Natural killer cell (primary cell): ENCODE measurements at regions not wholly inside any gene's neighbourhood (a gene's known extent, or its start where the extent isn't known, plus 50 kb on each side); places are given as distances from the start of the nearest gene placed in this dataset.

Experiments
- ATAC-seq, 3 donors: fragments of 150-1000 bp in 2 of 3; fragments of 200-7000 bp in 1 of 3; cut with Tn5 transposase; 1 replicate in 1 of 3; 2 replicates in 2 of 3; pipeline ENCODE4 v1.10.0; 2021; ENCODE audit warnings: mild to moderate bottlenecking in 2 of 3, moderate library complexity in 2 of 3
- DNase-seq, 2 donors: peaks; one replicate each; pipeline versions ENCODE4 v3.0.0 to v3.0.0-alpha.2; 2013 to 2021; ENCODE audit warnings: mixed read lengths in 1 of 2
- H3K27ac ChIP-seq: one replicate; pipeline ENCODE4 v1.5.1; 2013; ENCODE audit warnings: mild to moderate bottlenecking, low read length
- H3K27me3 ChIP-seq: one replicate; pipeline ENCODE4 v1.6.1; 2013; ENCODE audit warnings: low read length; ENCODE audit not compliant: control insufficient read depth, insufficient read depth
- H3K36me3 ChIP-seq: one replicate; pipeline ENCODE4 v1.6.1; 2013; ENCODE audit warnings: low read length; ENCODE audit not compliant: control insufficient read depth, insufficient read depth
- H3K4me1 ChIP-seq: one replicate; pipeline ENCODE4 v1.6.1; 2013; ENCODE audit warnings: low read length; ENCODE audit not compliant: control insufficient read depth, insufficient read depth
- H3K4me3 ChIP-seq: one replicate; pipeline ENCODE4 v1.5.1; 2013; ENCODE audit warnings: low read length
- H3K9me3 ChIP-seq: one replicate; pipeline ENCODE4 v1.6.1; 2013; ENCODE audit warnings: low read length; ENCODE audit not compliant: control insufficient read depth, insufficient read depth
- H3K27ac Mint-ChIP-seq, 2 donors: one replicate each; pipeline ENCODE4 v1.8.0; 2022; ENCODE audit warnings: mild to moderate bottlenecking in 2 of 2, mixed read lengths in 2 of 2, moderate library complexity in 1 of 2
- H3K27me3 Mint-ChIP-seq, 2 donors: one replicate each; pipeline ENCODE4 v1.8.0; 2022; ENCODE audit warnings: low read depth in 2 of 2, mixed read lengths in 2 of 2
- H3K36me3 Mint-ChIP-seq: one replicate; pipeline ENCODE4 v1.8.0; 2022; ENCODE audit warnings: mixed read lengths
- H3K4me1 Mint-ChIP-seq, 2 donors: one replicate each; pipeline ENCODE4 v1.8.0; 2022; ENCODE audit warnings: mixed read lengths in 2 of 2
- H3K4me3 Mint-ChIP-seq: one replicate; pipeline ENCODE4 v1.8.0; 2022; ENCODE audit warnings: mild to moderate bottlenecking, moderate library complexity, mixed read lengths
- H3K9me3 Mint-ChIP-seq, 2 donors: one replicate each; pipeline ENCODE4 v1.8.0; 2022; ENCODE audit warnings: mixed read lengths in 2 of 2
- CTCF ChIP-seq: fragments of 200-600 bp; IDR thresholded peaks from one replicate; pipeline ENCODE4 v1.8.0; 2022; ENCODE audit warnings: antibody characterized with exemption
- WGBS: methylation state at CpG from one replicate; pipeline ENCODE4 v1.1.7; 2013; ENCODE audit warnings: missing lambda C conversion rate; ENCODE audit not compliant: insufficient coverage; 5-methylcytosine and 5-hydroxymethylcytosine counted together
- intact Hi-C: fragments of 100-400 bp; cut with micrococcal nuclease; formaldehyde crosslinking; loops from one replicate; pipeline ENCODE4 v1.14.2; 2022

- no peak for DNase-seq
- Histone ChIP-seq H3K9me3 (no peaks in the 10 kb centered on the region), H3K4me1 (no peaks in the 10 kb centered on the region), H3K36me3 (no peaks in the 10 kb centered on the region), H3K27ac (no peak overlapping the region), H3K4me3 (no peak overlapping the region), H3K27me3 (no peaks in the 10 kb centered on the region)
- 75% methylated on average over 3 of the region's 5 CpGs for WGBS
- no peak for TF ChIP-seq CTCF
- Mint-ChIP-seq H3K9me3 (no peaks in the 10 kb centered on the region), H3K4me1 (no peaks in the 10 kb centered on the region), H3K36me3 (no peaks in the 10 kb centered on the region), H3K27ac (no peak overlapping the region), H3K4me3 (no peak overlapping the region), H3K27me3 (peaks cover 0 to 3% of the 10 kb centered on the region in 2 donors)
- no peak for ATAC-seq
- intact Hi-C loops = no loop called here
These were observed 811.0 kb upstream of the GJE1 start for GRCh38 chr6:141321493-141322347.

- no peak for DNase-seq
- Mint-ChIP-seq H3K4me1 (no peaks in the 10 kb centered on the region), H3K27ac (no peak overlapping the region), H3K4me3 (no peak overlapping the region), H3K27me3 (peaks cover 0 to 5% of the 10 kb centered on the region in 2 donors), H3K9me3 (no peaks in the 10 kb centered on the region), H3K36me3 (no peaks in the 10 kb centered on the region)
- no peaks in the 10 kb centered on the region for H3K36me3 ChIP-seq
- H3K27ac ChIP-seq = no peak overlapping the region
- ATAC-seq = no peak
- H3K27me3 ChIP-seq = no peaks in the 10 kb centered on the region
- no peaks in the 10 kb centered on the region for H3K9me3 ChIP-seq
- no peaks in the 10 kb centered on the region for H3K4me1 ChIP-seq
- intact Hi-C loops = no loop called here
- 94% methylated on average over 4 of the region's 5 CpGs for WGBS
- no peak for TF ChIP-seq CTCF
- no peak overlapping the region for H3K4me3 ChIP-seq
These were observed 816.5 kb upstream of the GJE1 start for GRCh38 chr6:141316236-141316635.

- no peak overlapping the region for H3K27ac Mint-ChIP-seq
- no peak overlapping the region for H3K4me3 Mint-ChIP-seq
- no peaks in the 10 kb centered on the region for H3K36me3 ChIP-seq
- TF ChIP-seq CTCF = no peak
- intact Hi-C loops = no loop called here
- H3K36me3 Mint-ChIP-seq = no peaks in the 10 kb centered on the region
- H3K27me3 Mint-ChIP-seq = peaks cover 0 to 5% of the 10 kb centered on the region in 2 donors
- no peaks in the 10 kb centered on the region for H3K4me1 ChIP-seq
- H3K27ac ChIP-seq = no peak overlapping the region
- no peaks in the 10 kb centered on the region for H3K27me3 ChIP-seq
- no peaks in the 10 kb centered on the region for H3K4me1 Mint-ChIP-seq
- H3K4me3 ChIP-seq = no peak overlapping the region
- H3K9me3 Mint-ChIP-seq = no peaks in the 10 kb centered on the region
- H3K9me3 ChIP-seq = no peaks in the 10 kb centered on the region
- DNase-seq (no peak), ATAC-seq (no peak)
- WGBS = 90% methylated on average over 1 of the region's 1 CpG
These were observed 818.7 kb upstream of the GJE1 start for GRCh38 chr6:141313986-141314385.

- H3K9me3 Mint-ChIP-seq = no peaks in the 10 kb centered on the region
- no peaks in the 10 kb centered on the region for H3K36me3 Mint-ChIP-seq
- H3K27ac ChIP-seq = no peak overlapping the region
- H3K4me1 Mint-ChIP-seq = no peaks in the 10 kb centered on the region
- intact Hi-C loops = loop anchor here (1.0 kb wide), 1 partner anchor 254 kb away; no protein-coding TSS in a partner anchor
- TF ChIP-seq CTCF = no peak
- DNase-seq (peak in 1 of 2 donors; percentile 32), ATAC-seq (peak in 2 of 3 donors; percentile 38 to 67)
- H3K4me3 Mint-ChIP-seq = no peak overlapping the region
- no peak overlapping the region for H3K4me3 ChIP-seq
- H3K9me3 ChIP-seq = no peaks in the 10 kb centered on the region
- no peak overlapping the region for H3K27ac Mint-ChIP-seq
- no peaks in the 10 kb centered on the region for H3K27me3 Mint-ChIP-seq
- no peaks in the 10 kb centered on the region for H3K4me1 ChIP-seq
- H3K27me3 ChIP-seq = no peaks in the 10 kb centered on the region
- no peaks in the 10 kb centered on the region for H3K36me3 ChIP-seq
These were observed 823.4 kb upstream of the GJE1 start for GRCh38 chr6:141309295-141309694.
